HG03342 (cell line): ENCODE measurements at regions not wholly inside any gene's neighbourhood (a gene's known extent, or its start where the extent isn't known, plus 50 kb on each side); places are given as distances from the start of the nearest gene placed in this dataset.

ENCODE experiments used
- ATAC-seq: cut with Tn5 transposase; IDR thresholded peaks from one replicate; pipeline ENCODE4 v1.9.1; 2021; ENCODE audit warnings: mild to moderate bottlenecking, moderate library complexity; ENCODE audit not compliant: unreplicated experiment

GRCh38 chr2:74036010-74036409 lies 51.3 kb downstream of the TET3 start:
- no peak for ATAC-seq

GRCh38 chr2:74036450-74037195 lies 51.9 kb downstream of the TET3 start:
- ATAC-seq = no peak

GRCh38 chr2:74037379-74037860 lies 52.7 kb downstream of the TET3 start:
- ATAC-seq = peak; percentile 62

- no peak for ATAC-seq
Observed at GRCh38 chr2:74039611-74040010, 54.9 kb downstream of the TET3 start.

- no peak for ATAC-seq
Observed at GRCh38 chr2:74041182-74041581, 56.5 kb downstream of the TET3 start.

- ATAC-seq = no peak
Observed at GRCh38 chr2:74041726-74042125, 57.0 kb downstream of the TET3 start.

GRCh38 chr2:74042606-74043005 lies 57.9 kb downstream of the TET3 start:
- ATAC-seq = no peak

- ATAC-seq = no peak
Observed at GRCh38 chr2:74043345-74044329, 58.9 kb downstream of the TET3 start.

GRCh38 chr2:74044999-74045398 lies 60.3 kb downstream of the TET3 start:
- no peak for ATAC-seq

GRCh38 chr2:74045454-74045853 lies 60.7 kb downstream of the TET3 start:
- no peak for ATAC-seq

- no peak for ATAC-seq
Observed at GRCh38 chr2:74046441-74046840, 61.7 kb downstream of the TET3 start.

GRCh38 chr2:74047152-74047551 lies 62.4 kb downstream of the TET3 start:
- ATAC-seq = no peak

GRCh38 chr2:74048147-74048546 lies 63.4 kb downstream of the TET3 start:
- no peak for ATAC-seq

GRCh38 chr2:74048843-74049519 lies 64.3 kb downstream of the TET3 start:
- no peak for ATAC-seq

- ATAC-seq = no peak
Observed at GRCh38 chr2:74050151-74050550, 65.4 kb downstream of the TET3 start.

GRCh38 chr2:74051504-74051903 lies 66.8 kb downstream of the TET3 start:
- ATAC-seq = no peak

GRCh38 chr2:74052732-74053710 lies 68.3 kb downstream of the TET3 start:
- ATAC-seq = no peak

GRCh38 chr2:74053959-74054715 lies 69.4 kb downstream of the TET3 start:
- no peak for ATAC-seq

- no peak for ATAC-seq
Observed at GRCh38 chr2:74059137-74059775, 74.5 kb downstream of the TET3 start.
